ENCODE measurements at regions not wholly inside any gene's neighbourhood (a gene's known extent, or its start where the extent isn't known, plus 50 kb on each side); places are given as distances from the start of the nearest gene placed in this dataset.

DNA sequence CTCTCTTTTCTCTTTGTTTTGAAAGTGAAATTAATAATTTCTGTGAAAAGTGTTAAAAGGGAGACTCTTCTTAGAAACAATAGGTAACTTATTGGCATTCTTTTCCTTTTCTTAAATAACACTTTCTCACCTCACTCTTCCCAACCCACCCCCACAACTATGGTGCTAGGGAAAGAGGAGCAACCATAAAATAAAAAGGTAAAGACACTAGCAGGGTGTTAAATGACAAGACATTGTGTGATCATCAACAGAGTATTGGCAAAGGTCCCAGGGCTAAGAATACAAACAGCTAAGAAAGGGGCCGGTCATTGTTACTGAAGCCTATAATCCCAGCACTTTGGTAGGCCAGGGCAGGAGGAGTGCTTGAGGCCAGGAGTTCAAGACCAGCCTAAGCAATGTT is 183.7 kb downstream of the NEBL start:
- TF ChIP-seq MAZ (IDR thresholded peaks at IDR 0.05; ENCODE audit: borderline replicate concordance, low read depth, low read length): no peak
- TF ChIP-seq, protein P1, sequence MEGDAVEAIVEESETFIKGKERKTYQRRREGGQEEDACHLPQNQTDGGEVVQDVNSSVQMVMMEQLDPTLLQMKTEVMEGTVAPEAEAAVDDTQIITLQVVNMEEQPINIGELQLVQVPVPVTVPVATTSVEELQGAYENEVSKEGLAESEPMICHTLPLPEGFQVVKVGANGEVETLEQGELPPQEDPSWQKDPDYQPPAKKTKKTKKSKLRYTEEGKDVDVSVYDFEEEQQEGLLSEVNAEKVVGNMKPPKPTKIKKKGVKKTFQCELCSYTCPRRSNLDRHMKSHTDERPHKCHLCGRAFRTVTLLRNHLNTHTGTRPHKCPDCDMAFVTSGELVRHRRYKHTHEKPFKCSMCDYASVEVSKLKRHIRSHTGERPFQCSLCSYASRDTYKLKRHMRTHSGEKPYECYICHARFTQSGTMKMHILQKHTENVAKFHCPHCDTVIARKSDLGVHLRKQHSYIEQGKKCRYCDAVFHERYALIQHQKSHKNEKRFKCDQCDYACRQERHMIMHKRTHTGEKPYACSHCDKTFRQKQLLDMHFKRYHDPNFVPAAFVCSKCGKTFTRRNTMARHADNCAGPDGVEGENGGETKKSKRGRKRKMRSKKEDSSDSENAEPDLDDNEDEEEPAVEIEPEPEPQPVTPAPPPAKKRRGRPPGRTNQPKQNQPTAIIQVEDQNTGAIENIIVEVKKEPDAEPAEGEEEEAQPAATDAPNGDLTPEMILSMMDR (conservative IDR thresholded peaks at IDR 0.05; ENCODE audit: low read depth, low read length): no peak
- TF ChIP-seq POLR2A (IDR thresholded peaks at IDR 0.05; ENCODE audit: low read depth, low read length): no peak

Data from IMR-90 (cell line).